K562 (cell line): ENCODE measurements at regions not wholly inside any gene's neighbourhood (a gene's known extent, or its start where the extent isn't known, plus 50 kb on each side); places are given as distances from the start of the nearest gene placed in this dataset.

Source experiments
- TF ChIP-seq, protein P1 (sequence below): fragments of 450-650 bp; IDR thresholded peaks from 2 replicates; pipeline ENCODE4 v1.6.1; 2016; ENCODE audit warnings: low read depth

DNA sequence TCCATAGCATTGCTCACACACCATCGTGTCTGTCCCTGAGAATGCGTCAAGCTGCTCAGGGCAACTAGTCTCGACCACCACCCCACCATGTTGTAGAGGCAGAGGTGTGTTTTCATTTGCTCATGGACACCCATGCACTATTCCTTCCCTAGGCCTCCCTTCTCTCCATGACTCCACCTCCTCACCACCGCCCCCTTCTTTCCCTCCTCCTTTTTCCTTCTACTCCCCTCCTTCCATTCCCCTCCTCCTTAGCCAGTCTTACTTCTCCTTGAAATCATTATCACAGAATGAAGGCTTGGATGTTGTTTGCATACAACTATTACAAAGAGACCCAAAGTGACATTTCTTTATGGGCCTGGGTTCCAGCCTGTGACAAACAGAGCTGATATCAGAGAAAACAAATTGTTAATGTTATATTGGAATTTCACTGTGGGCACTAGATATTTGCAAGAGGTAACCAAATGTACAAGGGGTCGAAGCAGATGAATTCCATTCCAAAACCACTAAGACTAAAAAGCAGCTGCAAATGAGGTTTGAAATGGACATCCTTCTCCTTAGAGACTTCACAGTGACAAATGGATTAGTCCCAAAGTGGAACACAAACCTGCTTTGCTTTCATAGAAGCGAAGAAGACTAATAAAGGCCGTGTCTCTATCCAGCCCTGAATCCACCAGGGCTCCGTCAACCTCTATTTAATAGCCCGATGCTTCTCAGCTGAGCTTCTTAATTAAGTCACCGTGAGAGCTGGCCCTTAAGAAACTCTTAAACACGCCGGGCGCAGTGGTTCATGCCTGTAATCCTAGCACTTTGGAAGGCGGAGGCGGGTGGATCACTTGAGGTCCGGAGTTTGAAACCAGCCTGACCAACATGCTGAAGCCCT, 275.8 kb upstream of the SULF2 start (continued):
- TF ChIP-seq, protein P1, sequence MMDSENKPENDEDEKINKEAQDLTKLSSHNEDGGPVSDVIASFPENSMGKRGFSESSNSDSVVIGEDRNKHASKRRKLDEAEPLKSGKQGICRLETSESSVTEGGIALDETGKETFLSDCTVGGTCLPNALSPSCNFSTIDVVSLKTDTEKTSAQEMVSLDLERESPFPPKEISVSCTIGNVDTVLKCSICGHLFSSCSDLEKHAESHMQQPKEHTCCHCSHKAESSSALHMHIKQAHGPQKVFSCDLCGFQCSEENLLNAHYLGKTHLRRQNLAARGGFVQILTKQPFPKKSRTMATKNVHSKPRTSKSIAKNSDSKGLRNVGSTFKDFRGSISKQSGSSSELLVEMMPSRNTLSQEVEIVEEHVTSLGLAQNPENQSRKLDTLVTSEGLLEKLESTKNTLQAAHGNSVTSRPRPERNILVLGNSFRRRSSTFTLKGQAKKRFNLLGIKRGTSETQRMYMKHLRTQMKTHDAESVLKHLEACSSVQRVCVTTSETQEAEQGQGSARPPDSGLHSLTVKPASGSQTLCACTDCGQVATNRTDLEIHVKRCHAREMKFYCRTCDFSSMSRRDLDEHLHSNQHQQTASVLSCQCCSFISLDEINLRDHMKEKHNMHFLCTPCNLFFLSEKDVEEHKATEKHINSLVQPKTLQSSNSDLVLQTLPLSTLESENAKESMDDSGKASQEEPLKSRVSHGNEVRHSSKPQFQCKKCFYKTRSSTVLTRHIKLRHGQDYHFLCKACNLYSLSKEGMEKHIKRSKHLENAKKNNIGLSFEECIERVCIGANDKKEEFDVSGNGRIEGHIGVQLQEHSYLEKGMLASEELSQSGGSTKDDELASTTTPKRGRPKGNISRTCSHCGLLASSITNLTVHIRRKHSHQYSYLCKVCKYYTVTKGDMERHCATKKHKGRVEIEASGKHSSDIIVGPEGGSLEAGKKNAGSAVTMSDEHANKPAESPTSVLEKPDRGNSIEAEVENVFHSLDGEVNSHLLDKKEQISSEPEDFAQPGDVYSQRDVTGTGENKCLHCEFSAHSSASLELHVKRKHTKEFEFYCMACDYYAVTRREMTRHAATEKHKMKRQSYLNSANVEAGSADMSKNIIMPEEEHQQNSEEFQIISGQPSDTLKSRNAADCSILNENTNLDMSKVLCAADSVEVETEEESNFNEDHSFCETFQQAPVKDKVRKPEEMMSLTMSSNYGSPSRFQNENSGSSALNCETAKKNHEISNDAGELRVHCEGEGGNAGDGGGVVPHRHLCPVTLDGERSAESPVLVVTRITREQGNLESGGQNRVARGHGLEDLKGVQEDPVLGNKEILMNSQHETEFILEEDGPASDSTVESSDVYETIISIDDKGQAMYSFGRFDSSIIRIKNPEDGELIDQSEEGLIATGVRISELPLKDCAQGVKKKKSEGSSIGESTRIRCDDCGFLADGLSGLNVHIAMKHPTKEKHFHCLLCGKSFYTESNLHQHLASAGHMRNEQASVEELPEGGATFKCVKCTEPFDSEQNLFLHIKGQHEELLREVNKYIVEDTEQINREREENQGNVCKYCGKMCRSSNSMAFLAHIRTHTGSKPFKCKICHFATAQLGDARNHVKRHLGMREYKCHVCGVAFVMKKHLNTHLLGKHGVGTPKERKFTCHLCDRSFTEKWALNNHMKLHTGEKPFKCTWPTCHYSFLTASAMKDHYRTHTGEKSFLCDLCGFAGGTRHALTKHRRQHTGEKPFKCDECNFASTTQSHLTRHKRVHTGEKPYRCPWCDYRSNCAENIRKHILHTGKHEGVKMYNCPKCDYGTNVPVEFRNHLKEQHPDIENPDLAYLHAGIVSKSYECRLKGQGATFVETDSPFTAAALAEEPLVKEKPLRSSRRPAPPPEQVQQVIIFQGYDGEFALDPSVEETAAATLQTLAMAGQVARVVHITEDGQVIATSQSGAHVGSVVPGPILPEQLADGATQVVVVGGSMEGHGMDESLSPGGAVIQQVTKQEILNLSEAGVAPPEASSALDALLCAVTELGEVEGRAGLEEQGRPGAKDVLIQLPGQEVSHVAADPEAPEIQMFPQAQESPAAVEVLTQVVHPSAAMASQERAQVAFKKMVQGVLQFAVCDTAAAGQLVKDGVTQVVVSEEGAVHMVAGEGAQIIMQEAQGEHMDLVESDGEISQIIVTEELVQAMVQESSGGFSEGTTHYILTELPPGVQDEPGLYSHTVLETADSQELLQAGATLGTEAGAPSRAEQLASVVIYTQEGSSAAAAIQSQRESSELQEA, result no peak
